Prostate gland (tissue), 2 donors: ENCODE measurements at regions not wholly inside any gene's neighbourhood (a gene's known extent, or its start where the extent isn't known, plus 50 kb on each side); places are given as distances from the start of the nearest gene placed in this dataset.

ENCODE experiments used
- DNase-seq: peaks from one replicate; pipeline ENCODE4 v3.0.0-alpha.2; 2019; ENCODE audit warnings: low spot score
- H3K27ac ChIP-seq, 2 donors: fragments of 200-600 bp; sonication (generic); 2 replicates each; pipeline ENCODE4 v1.5.1; 2017 to 2019
- H3K27me3 ChIP-seq: fragments of 200-600 bp; sonication (generic); replicated peaks from 2 replicates; pipeline ENCODE4 v1.5.1; 2019; ENCODE audit not compliant: insufficient read depth
- H3K36me3 ChIP-seq, 2 donors: fragments of 200-600 bp; sonication (generic); 1 replicate in 1 of 2; 2 replicates in 1 of 2; pipeline versions ENCODE4 v1.5.1 to v1.8.1; 2017 to 2019
- H3K4me1 ChIP-seq: fragments of 200-600 bp; sonication (generic); replicated peaks from 2 replicates; pipeline ENCODE4 v1.5.1; 2019
- H3K4me3 ChIP-seq, 2 donors: fragments of 200-600 bp; sonication (generic); 2 replicates each; pipeline ENCODE4 v1.5.1; 2017 to 2019
- H3K9me3 ChIP-seq: fragments of 200-600 bp; sonication (generic); 2 replicates; pipeline ENCODE4 v1.5.1; 2017
- POLR2A ChIP-seq: fragments of 450-650 bp; IDR thresholded peaks from one replicate; pipeline ENCODE4 v1.6.1; 2016; ENCODE audit warnings: antibody characterized with exemption, mild to moderate bottlenecking
- POLR2AphosphoS5 ChIP-seq: sonication (generic); formaldehyde crosslinking; IDR thresholded peaks from one replicate; pipeline ENCODE4 v1.6.1; 2017; ENCODE audit warnings: antibody characterized with exemption
- WGBS: methylation state at CpG from one replicate; pipeline ENCODE4 v1.1.5; 2018; 5-methylcytosine and 5-hydroxymethylcytosine counted together
- intact Hi-C: fragments of 100-400 bp; cut with DNase I; formaldehyde crosslinking; loops from one replicate; pipeline ENCODE4 v1.14.2; 2022
- TF ChIP-seq, protein P1 (sequence below), 4 experiments: fragments of 200-600 bp in 2 of 4; fragments of 450-650 bp in 2 of 4; sonication (generic) in 2 of 4; IDR thresholded peaks; 1 replicate in 3 of 4; 2 replicates in 1 of 4; pipeline ENCODE4 v1.5.1; 2016 to 2019; ENCODE audit warnings: antibody characterized with exemption in 4 of 4, mild to moderate bottlenecking in 2 of 4, moderate library complexity in 2 of 4

DNA sequence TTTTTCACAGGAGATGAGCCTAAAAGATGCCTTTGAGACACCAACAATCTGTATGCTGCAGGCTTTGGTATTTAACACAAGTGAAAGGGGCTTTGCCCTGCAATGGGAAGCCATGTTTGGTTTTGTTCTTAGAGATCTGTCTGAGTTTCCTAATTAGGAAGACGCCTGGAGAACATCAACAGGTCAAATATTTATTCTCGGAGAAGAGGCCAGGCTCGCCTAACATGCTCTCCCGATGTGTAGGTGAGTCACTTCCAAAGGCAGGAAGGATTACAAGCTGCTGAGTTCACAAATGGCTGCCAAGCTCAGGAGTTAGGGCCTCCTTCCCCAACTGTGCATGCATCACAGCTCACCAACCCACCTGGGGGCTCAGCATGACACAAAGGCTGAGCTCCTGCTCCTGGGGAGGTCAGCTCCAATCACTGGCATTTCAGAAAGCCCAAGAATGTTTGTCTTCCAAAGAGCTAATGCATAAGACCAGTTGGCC is 119.5 kb upstream of the PRICKLE2 start:
- WGBS, result 30% methylated on average over 4 of the region's 4 CpGs
- Histone ChIP-seq H3K9me3 (no peaks in the 10 kb centered on the region), H3K27ac (peak overlapping the region in 1 of 2 donors; percentile 38), H3K27me3 (no peaks in the 10 kb centered on the region), H3K4me3 (no peak overlapping the region), H3K36me3 (no peaks in the 10 kb centered on the region), H3K4me1 (no peaks in the 10 kb centered on the region)
- TF ChIP-seq, protein P1, sequence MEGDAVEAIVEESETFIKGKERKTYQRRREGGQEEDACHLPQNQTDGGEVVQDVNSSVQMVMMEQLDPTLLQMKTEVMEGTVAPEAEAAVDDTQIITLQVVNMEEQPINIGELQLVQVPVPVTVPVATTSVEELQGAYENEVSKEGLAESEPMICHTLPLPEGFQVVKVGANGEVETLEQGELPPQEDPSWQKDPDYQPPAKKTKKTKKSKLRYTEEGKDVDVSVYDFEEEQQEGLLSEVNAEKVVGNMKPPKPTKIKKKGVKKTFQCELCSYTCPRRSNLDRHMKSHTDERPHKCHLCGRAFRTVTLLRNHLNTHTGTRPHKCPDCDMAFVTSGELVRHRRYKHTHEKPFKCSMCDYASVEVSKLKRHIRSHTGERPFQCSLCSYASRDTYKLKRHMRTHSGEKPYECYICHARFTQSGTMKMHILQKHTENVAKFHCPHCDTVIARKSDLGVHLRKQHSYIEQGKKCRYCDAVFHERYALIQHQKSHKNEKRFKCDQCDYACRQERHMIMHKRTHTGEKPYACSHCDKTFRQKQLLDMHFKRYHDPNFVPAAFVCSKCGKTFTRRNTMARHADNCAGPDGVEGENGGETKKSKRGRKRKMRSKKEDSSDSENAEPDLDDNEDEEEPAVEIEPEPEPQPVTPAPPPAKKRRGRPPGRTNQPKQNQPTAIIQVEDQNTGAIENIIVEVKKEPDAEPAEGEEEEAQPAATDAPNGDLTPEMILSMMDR (IDR thresholded peaks at IDR 0.05), result no peak
- TF ChIP-seq POLR2A, result no peak
- TF ChIP-seq POLR2AphosphoS5, result no peak
- no peak for DNase-seq
- intact Hi-C loops, result loop anchor here (5.0 to 10.0 kb wide), 2 partner anchors 77 to 150 kb away; no protein-coding TSS in a partner anchor

DNA sequence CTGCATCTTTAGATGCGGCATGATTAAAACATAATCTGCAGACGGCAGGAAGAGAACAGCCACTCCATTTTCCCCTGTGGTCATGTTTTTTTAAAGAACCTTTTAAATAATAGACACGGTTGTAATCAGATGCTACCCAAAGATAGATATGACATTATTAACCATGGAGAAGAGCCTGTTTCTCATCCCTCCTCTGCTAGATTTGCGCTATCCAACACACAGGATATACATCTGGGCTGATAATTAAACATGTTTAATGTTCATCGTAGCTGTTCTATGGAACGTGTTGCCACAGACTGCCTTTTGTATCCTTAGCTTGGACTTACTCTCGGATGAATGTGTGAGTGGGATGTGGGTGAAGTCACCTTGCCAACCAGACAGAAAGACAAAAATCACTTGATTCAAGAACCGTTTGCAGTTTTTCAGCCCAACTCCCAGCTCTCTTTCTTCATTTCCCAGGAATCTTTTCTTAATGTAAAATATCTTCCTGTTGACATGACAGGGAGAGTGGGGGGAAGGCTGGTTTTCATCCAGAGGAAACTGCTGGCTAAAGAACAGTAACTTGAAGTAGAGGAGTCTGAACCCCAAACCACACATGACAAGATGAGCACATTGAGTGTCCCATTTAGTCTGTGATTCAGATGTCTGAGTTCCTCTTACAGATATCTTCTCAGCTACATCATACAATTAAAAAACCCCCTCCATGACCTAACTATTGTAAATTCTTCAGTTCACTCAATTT is 118.6 kb upstream of the PRICKLE2 start:
- Histone ChIP-seq H3K9me3 (no peaks in the 10 kb centered on the region), H3K27me3 (no peaks in the 10 kb centered on the region), H3K27ac (peak overlapping the region in 1 of 2 donors; percentile 38), H3K36me3 (no peaks in the 10 kb centered on the region), H3K4me3 (no peak overlapping the region), H3K4me1 (no peaks in the 10 kb centered on the region)
- DNase-seq, result no peak
- intact Hi-C loops, result loop anchor here (5.0 to 10.0 kb wide), 2 partner anchors 77 to 149 kb away; no protein-coding TSS in a partner anchor
- 62% methylated on average over 8 of the region's 8 CpGs for WGBS
- TF ChIP-seq POLR2AphosphoS5 (no peak), POLR2A (no peak)
- TF ChIP-seq, protein P1 (IDR thresholded peaks at IDR 0.05), result no peak

DNA sequence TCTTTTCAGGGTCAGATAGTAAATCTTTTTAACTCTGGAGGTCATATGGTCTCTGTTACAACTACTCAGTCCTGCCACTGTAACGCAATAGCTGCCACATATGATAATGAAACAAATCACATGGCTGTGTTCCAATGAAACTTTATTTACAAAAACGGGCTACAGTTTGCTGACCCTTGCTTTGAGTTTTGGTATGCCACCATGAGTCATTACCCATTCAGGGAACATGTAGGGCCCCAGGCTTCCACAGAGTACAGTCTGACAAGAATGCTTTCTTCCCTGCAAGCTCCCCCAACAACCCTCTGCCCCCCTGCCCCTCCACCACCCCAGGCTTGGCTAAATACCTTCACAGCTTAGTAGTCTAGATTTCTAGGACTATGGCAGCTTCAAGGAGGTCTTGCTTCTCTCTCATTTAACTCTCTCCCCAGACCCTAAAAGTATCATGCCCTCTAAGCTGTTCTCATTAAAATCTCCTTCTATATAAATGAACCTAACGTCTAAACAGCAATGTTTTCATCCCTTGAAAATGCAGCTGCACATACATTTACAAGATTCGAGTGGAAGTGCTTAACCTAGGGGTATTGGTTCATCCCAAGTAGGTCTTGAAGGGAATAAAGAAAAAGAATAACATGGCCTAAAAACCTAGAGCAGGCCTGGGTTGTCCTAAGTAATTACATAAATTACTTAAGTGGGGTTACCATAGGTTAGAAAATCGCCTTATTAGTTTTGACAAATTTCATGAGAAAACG is 117.8 kb upstream of the PRICKLE2 start:
- intact Hi-C loops, result loop anchor here (5.0 to 10.0 kb wide), 2 partner anchors 76 to 148 kb away; no protein-coding TSS in a partner anchor
- Histone ChIP-seq H3K36me3 (no peaks in the 10 kb centered on the region), H3K4me3 (no peak overlapping the region), H3K9me3 (no peaks in the 10 kb centered on the region), H3K27me3 (no peaks in the 10 kb centered on the region), H3K27ac (peak overlapping the region in 1 of 2 donors; percentile 19), H3K4me1 (no peaks in the 10 kb centered on the region)
- 75% methylated on average over 6 of the region's 6 CpGs for WGBS
- DNase-seq, result no peak
- no peak for TF ChIP-seq POLR2A
- no peak for TF ChIP-seq POLR2AphosphoS5
- TF ChIP-seq, protein P1 (IDR thresholded peaks at IDR 0.05), result no peak

DNA sequence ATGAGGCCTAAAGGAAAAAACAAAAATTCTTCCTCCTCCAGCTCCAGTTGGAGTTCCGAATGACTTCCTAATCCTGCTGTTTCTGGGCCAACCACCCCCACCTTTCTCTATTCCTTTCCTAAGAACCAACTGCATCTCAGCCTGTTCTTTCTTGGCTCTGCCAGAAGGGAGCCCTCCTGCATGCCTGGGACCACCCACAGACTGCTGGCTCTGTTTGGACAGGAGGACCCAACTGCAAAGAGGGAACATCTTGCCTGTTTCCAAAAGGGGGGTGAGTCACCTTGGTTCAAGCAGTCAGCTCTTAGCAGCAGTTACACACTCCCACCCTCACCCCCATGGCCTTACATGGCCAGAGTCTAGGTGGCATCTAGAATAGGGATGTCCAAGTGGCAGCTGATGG is 116.0 kb upstream of the PRICKLE2 start:
- peak overlapping the region; percentile 21 to 39 for H3K27ac ChIP-seq
- no peak overlapping the region for H3K4me3 ChIP-seq
- DNase-seq, result no peak
- intact Hi-C loops, result loop anchor here (5.0 to 10.0 kb wide), 2 partner anchors 74 to 146 kb away; no protein-coding TSS in a partner anchor
- TF ChIP-seq, protein P1 (IDR thresholded peaks at IDR 0.05), result no peak
- TF ChIP-seq POLR2AphosphoS5, result no peak
- TF ChIP-seq POLR2A, result no peak
- no peaks in the 10 kb centered on the region for H3K9me3 ChIP-seq
- no peaks in the 10 kb centered on the region for H3K36me3 ChIP-seq
- 71% methylated on average over 1 of the region's 1 CpG for WGBS
- no peaks in the 10 kb centered on the region for H3K27me3 ChIP-seq
- H3K4me1 ChIP-seq, result no peaks in the 10 kb centered on the region
